T-helper 2 cell treated with Interferon-gamma antibody and Interleukin-4, amounts not matched to agents 100 ng/mL and 5 ng/mL, for 36 hours (primary cell): ENCODE measurements at regions not wholly inside any gene's neighbourhood (a gene's known extent, or its start where the extent isn't known, plus 50 kb on each side); places are given as distances from the start of the nearest gene placed in this dataset.

Experiments
- intact Hi-C: fragments of 100-400 bp; cut with micrococcal nuclease; formaldehyde crosslinking; loops from one replicate; pipeline ENCODE4 v1.15.1; 2023

DNA sequence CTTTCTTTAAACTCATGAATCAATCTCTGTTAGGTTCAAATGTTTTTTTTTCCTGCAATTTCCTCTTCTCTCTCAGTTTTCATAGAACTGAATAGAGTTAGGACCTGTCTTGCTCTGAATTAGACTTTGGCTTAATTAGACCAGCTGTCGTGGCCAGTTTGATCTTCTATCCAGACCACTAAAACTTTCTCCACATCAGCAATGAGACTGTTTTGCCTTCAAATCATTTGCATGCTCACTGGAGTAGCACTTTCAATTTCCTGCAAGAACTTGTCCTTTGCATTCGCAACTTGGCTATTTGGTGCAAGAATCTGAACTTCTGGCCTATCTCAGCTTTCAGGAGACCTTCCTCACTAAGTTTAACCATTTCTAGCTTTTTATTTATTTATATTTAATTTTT, 2002.2 kb upstream of the PIK3C3 start:
- intact Hi-C loops: no loop called here

- intact Hi-C loops: no loop called here
These were observed 2003.8 kb upstream of the PIK3C3 start for GRCh38 chr18:39951142-39951720.

DNA sequence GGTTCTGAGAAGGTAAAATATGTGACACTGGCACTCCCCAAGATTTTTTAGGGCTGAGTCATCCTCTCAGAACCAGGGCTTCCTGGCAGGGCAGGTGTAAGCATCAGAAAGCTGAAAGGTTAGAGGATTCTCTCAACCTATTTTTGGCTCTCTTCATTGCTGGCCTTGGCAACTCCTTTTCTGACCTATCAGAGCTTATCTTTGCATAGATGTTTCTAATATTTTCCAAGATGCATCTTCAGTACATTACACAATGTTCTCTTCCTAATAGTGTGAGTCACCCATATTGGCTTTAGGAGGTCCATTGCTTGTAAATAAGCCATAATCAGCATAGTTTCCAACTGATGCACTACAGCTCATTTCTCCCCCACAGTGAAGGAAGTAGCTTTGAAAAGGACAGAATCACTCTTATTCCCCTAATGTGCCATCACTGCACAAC, 2008.4 kb upstream of the PIK3C3 start:
- intact Hi-C loops: no loop called here

GRCh38 chr18:39945076-39945475, 2010.0 kb upstream of the PIK3C3 start:
- intact Hi-C loops: no loop called here

DNA sequence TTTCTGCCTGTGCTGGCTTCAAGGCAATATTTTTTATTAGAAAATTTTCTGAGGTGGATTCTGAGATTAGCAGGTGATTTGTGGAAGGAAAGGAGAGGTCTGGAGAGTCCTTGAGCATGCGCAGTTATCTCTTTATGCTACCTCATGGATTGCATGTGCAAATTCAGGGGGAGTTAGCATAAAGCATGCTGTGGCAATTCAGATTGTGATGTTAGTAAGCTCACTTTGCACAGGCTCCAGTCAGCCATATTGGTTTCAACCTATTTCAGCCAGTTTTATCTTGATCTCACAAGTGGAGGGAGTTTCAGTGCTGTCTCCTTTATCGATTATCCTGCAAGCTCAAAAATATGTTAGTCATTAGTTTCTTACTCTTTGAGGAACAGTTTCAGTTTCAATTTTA, 2012.3 kb upstream of the PIK3C3 start:
- intact Hi-C loops: no loop called here

DNA sequence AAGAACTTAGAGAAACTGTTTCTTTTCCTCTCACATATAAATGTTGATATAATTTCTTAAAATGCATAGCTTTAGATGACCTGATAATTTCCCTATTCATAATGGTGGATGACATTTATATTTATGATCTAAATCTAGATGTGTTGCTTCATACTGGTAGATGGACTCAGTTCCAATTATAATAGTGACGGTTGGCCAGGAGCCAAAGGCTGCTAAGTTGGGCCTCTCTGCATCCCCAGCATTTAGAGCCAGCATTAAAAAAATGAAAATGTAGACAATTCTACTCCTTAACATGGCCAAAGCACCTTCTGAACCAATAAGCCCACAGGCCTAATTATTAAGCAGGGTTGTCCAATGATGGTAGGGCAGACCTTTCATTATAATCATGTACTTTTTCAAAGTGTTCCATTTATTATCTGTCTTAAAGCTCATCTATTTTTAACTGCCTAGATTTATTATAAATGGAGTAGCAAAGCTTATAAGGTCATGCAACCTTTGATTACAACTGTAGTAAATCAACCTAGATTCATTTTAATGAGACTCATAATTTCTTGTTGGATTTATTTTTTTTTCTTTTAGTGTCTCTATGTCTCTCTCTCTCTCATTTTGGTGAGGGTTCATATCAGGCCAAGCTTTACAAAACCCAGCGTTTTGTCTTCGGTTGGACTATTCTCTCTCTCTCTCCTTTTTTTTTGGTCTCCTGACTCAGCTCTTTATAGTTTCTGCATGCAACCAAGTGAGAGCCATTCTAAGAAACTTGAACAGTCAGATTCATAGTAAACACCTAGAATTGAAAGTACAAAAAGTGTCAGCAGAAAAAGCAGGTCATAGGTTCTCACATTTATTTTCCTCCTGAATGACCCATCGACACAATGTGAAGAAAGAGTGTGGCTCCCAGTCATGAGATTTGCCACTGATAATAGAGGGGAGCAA, 2016.1 kb upstream of the PIK3C3 start:
- intact Hi-C loops: no loop called here

DNA sequence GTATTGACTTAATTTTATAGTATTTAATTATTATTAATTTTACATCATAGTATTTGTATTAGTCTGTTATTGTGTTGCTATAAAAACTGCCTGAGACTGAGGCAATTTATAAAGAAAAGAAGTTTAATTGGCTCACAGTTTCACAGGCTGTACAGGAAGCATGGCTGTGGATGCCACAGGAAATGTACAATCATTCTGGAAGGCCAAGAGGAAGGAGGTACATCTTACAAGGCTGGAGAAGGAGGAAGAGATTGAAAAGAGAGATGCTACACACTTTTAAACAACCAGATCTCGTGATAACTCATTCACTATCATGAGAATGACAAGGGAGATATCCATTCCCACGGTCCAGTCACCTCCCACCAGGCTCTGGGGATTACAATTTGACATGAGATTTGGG, 2019.4 kb upstream of the PIK3C3 start:
- intact Hi-C loops: no loop called here

GRCh38 chr18:39918847-39919246, 2036.2 kb upstream of the PIK3C3 start:
- intact Hi-C loops: no loop called here

- intact Hi-C loops: no loop called here
These were observed 2041.2 kb upstream of the PIK3C3 start for GRCh38 chr18:39913672-39914366.

DNA sequence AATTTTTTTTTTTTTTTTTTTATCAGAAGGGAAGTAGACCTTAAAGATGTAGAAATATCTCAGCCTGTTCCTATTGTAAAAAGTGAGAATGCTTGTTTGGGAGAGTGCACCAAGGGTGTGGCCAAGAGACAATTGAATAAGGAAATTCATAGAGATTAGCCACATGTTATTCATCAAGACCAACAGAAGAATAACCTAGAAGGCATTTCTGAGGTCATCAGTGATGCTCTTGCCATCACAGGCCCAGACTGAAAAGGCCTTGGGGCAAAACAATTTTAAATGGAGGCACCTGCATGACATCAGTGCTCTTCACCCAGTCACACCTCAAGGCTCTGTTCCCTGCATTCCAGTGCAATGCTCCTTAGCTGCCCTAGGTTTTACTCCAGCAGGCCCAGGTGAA, 2043.3 kb upstream of the PIK3C3 start:
- intact Hi-C loops: no loop called here

- intact Hi-C loops: no loop called here
These were observed 2045.3 kb upstream of the PIK3C3 start for GRCh38 chr18:39909706-39910105.

DNA sequence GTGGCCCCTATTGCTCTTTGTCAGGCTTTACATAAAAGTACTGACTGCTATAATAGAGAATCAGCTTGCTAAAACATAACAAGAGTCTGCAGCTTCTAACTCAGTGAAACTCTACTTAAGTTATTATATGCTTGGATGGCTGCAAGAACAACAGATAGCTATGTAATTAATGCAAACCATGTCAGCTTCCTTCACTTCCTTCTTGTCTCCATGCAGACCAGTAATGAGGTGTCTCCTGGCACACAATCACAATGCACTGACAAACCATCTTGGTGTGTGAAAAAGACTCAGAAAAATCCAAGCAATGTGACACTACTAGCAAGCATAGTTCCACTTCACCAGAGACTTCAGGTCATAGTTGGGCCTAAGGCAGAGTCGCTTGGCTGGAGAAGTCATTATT, 2068.9 kb upstream of the PIK3C3 start:
- intact Hi-C loops: no loop called here

DNA sequence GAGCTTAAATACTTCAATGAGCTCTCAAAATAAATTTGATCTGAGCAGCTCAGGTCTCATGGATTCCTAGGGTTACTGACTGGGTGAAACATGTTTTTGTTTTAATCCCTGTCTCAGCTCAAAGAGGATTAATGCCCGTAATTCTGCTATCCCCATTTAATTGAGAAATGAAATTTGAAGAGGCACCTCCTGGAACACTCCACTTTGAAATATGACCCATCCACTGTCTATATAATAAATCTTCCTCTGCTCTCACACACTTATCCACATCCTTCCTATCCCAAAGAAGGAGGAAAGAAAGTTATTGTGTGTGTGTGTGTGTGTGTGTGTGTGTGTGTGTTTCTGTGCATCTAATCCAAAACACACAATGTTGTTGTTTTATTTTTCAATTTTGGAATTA, 2082.4 kb upstream of the PIK3C3 start:
- intact Hi-C loops: no loop called here

DNA sequence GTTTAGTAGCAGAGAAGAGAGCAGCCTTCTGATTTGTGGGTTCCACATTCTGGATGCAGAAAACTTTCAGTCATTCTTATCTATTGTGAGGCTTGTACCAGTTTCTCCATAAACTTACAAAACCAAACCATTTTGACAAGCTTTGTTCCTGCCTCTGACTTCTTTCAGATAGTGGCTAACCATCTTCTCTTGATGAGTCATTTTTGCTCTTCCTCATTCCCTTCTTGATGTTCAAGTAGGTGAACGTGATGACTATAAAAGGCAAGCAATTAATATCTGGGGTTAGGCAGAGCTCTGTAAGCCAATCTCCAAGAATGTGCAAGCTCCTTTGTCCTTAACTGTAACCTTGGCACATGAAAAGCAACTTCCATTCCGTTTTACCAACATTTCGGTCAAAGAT, 2083.1 kb upstream of the PIK3C3 start:
- intact Hi-C loops: no loop called here

DNA sequence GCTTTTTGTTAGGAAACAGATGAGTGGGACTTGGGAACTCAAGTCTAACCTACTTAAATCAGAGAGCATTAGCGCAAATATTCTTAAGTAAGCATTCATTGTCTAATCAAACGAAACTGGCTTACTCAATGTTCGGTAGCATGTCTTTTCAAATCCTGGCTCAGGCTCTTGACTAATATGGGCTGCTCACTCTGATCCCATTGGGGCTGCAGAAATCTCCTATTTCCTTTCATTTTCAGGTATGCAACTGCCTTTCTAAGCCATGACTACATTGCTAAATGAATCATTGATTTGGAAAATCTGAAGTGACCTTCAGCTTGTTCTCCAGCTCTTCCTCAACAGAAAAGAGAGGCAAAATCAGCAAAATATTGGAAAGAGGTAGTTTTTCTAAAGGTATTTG, 2084.4 kb upstream of the PIK3C3 start:
- intact Hi-C loops: no loop called here

DNA sequence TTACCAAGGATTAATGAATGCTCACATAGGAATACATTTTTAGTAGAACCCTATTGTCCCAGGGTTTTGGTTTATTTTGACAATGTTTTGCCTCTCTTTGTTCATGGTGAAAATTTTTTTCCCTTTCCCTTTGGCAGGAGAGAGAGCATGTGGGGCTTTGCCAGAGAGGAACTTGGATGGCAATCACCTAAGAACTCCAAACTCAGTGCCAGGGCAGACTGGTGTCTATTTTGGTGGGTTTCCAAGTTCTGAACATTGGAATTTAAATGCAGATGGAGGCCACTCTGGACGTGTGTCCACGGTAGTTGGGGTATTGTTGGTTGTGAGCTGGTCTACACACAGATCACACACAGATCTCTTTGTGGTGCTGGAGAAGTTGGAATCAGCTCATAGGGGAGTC, 2091.1 kb upstream of the PIK3C3 start:
- intact Hi-C loops: no loop called here

- intact Hi-C loops: no loop called here
These were observed 2092.7 kb upstream of the PIK3C3 start for GRCh38 chr18:39862341-39862740.

- intact Hi-C loops: no loop called here
These were observed 2100.7 kb upstream of the PIK3C3 start for GRCh38 chr18:39854291-39854690.

DNA sequence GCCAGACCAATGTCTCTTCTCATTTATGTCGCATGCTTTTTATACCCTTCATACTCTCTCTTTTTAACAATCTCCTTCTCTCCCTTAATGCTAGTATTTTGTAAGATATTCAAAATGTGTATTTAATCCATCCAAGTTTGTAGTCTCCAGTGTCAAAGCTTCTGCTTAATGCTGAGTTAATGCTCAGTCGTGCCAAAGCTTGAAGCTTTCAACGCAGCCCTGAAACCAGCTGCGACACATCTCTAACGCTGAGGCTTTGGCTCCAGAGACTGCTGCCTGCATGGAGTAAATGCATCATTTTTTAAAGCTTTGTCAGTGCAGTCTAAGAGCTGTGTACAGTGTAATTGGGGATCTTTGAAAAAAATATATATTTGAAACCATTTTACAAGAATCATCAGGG, 2108.8 kb upstream of the PIK3C3 start:
- intact Hi-C loops: no loop called here

DNA sequence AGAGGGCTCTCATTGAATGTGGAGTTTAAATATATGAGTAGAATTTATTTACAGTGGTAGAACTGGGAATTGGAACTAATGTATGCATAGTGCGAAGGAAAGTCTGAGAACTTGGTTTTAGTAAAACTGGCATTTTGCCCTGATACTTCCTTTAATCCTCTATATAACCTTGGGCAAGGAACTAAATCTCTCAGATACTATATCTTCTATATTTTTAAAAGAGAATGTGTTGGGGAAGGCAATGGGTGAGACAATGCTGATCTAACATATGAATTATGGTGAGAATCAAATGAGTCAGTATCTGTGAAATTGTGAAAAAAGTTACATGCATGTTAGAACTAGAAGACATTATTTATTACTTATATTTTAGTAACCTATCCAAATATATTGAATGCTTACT, 2109.4 kb upstream of the PIK3C3 start:
- intact Hi-C loops: no loop called here

DNA sequence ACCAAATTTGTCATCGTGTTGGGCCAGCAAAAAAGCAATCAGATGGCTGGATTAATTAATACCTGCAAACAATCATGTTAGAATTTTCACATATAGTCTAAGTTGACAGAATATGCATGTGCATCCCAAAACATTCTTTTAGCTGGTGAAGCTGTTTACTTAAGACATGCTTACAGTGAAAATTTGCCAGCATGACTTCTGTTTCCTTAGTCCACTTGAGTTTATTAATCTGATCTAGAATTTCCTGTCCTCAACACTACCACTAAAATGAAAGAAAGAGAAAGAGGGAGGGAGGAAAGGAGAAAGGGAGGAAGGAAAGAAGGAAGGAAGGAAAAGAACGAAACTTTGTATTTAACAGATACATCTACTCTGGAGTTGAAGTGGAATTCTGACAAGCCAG, 2109.9 kb upstream of the PIK3C3 start:
- intact Hi-C loops: no loop called here

- intact Hi-C loops: no loop called here
These were observed 2111.5 kb upstream of the PIK3C3 start for GRCh38 chr18:39843546-39843945.
